Epithelial cell of proximal tubule (primary cell): ENCODE measurements at regions not wholly inside any gene's neighbourhood (a gene's known extent, or its start where the extent isn't known, plus 50 kb on each side); places are given as distances from the start of the nearest gene placed in this dataset.
A peak's percentile ranks its signal among the peaks of the same experiment; 100 is the strongest.

Source experiments
- DNase-seq: peaks from one replicate; pipeline ENCODE4 v3.0.0-alpha.2; 2011; ENCODE audit warnings: low read depth
- H3K4me3 ChIP-seq: 2 replicates; pipeline ENCODE4 v1.5.1; 2011; ENCODE audit warnings: low read depth, mild to moderate bottlenecking, low read length
- CTCF ChIP-seq: conservative IDR thresholded peaks from 2 replicates; pipeline ENCODE4 v1.5.1; 2012; ENCODE audit warnings: low read depth, mild to moderate bottlenecking, low read length

- no peak overlapping the region for H3K4me3 ChIP-seq
- TF ChIP-seq CTCF, result peak; percentile 69
- no peak for DNase-seq
Measured at GRCh38 chr7:55280031-55280454, 85.1 kb upstream of the LANCL2 start.

GRCh38 chr7:55285665-55286064, 79.5 kb upstream of the LANCL2 start:
- no peak for TF ChIP-seq CTCF
- H3K4me3 ChIP-seq, result no peak overlapping the region

GRCh38 chr7:55286666-55287065, 78.5 kb upstream of the LANCL2 start:
- H3K4me3 ChIP-seq, result no peak overlapping the region

More at GRCh38 chr7:55285665-55286064, 79.5 kb upstream of the LANCL2 start:
- no peak for DNase-seq

GRCh38 chr7:55288070-55288824, 76.9 kb upstream of the LANCL2 start:
- DNase-seq, result no peak
- H3K4me3 ChIP-seq, result no peak overlapping the region
- TF ChIP-seq CTCF, result no peak

More at GRCh38 chr7:55286666-55287065, 78.5 kb upstream of the LANCL2 start:
- TF ChIP-seq CTCF, result no peak
- DNase-seq, result no peak

DNA sequence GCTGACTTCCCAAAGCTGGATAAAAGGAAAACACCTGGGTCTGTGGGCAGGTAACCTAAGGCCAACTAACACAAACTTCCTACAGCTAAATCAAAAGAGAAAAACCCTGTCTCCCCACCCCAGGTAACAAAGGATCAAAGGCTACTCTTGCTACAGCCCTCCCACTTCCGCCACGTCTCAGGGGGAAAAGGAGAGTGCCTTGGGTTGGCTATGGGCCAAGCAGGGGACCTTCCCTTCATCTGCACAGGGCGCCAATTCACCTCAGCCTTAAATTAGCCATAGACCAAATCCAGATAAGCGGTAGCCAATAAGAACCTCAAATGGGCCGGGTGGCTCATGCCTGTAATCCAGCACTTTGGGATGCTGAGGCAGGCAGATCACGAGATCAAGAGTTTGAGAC, 69.1 kb upstream of the LANCL2 start:
- DNase-seq, result no peak
- no peak for TF ChIP-seq CTCF
- H3K4me3 ChIP-seq, result no peak overlapping the region

DNA sequence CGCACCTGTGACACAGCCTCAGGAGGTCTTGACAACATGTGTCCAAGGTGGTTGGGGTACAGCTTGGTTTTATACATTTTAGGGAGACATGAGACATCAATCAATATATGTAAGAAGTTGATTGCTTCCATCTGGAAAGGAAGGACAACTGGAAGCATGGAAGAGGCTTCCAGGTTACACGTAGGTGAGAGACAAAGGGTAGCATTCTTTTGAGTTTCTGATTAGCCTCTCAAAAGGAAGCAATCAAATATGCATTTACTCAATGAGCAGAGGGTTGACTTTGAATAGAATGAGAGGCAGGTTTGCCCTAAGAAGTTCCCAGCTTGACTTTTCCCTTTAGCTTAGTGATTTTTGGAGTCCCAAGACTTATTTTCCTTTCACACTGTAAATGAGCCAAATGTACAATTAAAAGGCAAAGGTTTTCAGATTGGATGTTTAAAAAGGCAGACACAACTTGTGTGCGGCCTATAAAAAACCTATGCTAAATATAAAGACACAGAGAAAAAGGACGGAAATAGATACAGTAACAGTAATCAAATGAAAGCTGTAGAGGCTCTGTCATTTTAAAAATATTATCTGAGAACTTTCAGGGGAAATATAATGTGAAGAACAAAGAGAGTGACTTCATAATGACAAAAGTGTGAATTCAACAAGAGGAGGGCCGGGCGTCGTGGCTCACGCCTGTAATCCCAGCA, 65.7 kb upstream of the LANCL2 start:
- no peak overlapping the region for H3K4me3 ChIP-seq
- no peak for TF ChIP-seq CTCF

DNA sequence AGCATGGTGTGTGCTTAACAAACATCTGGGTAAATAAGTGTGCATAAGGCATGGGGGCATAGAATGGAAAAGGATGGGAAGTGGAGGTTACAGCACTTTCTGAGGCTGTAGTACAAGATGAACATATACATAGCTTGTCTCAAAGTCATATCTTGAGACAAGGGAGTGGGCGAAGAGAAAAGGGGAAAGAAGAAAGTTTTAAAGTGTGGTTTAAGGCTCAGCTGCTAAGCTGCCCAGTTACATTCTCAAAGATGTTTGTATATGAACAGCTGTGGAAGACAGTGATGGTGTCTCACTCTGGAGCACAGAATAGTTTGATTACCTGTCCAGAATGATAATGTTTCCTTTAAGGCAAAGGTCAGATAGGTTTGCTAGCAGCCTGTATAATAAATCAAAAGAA, 61.9 kb upstream of the LANCL2 start:
- H3K4me3 ChIP-seq, result no peak overlapping the region
- no peak for DNase-seq
- no peak for TF ChIP-seq CTCF

More for the DNA sequence above, 65.7 kb upstream of the LANCL2 start:
- DNase-seq, result no peak
